K562 (cell line): ENCODE measurements at regions not wholly inside any gene's neighbourhood (a gene's known extent, or its start where the extent isn't known, plus 50 kb on each side); places are given as distances from the start of the nearest gene placed in this dataset.

Experiments
- ATAC-seq: fragments of 200-7000 bp; cut with Tn5 transposase; 3 replicates; pipeline ENCODE4 v1.9.1; 2020; ENCODE audit warnings: moderate library complexity
- BruUV-seq: library from RNA; stranded (reverse); fragments of 400-500 nt; replicated peaks from 2 replicates; lab custom pipeline; 2021; lab: Mats Ljungman, UMichigan
- CTCF ChIA-PET: fragments of 300-600 bp; formaldehyde crosslinking; extraction: SDS; loops from one replicate; lab custom pipeline; 2021; ENCODE audit warnings: low intra/inter-chr PET ratio; lab: Yijun Ruan, JAX
- POLR2A ChIA-PET: fragments of 300-600, 350-650 bp; sonication (Branson Sonifier 250); formaldehyde crosslinking; extraction: SDS; loops from one replicate; lab custom pipeline; 2021; ENCODE audit warnings: antibody characterized with exemption, inconsistent platforms; lab: Yijun Ruan, JAX
- DNase-seq, 4 experiments: peaks; one replicate each; pipeline versions ENCODE4 v3.0.0 to v3.0.0-alpha.2; 2011 to 2018; ENCODE audit warnings: low spot score in 3 of 4, mixed read lengths in 3 of 4; ENCODE audit errors: extremely low read depth in 1 of 4
- FAIRE-seq: peaks from 2 replicates; lab custom pipeline; 2011; peaks lifted over from hg19 to GRCh38; lab: Jason Lieb, UNC
- H2AFZ ChIP-seq: 2 replicates; pipeline ENCODE4 v1.6.0; 2011; ENCODE audit warnings: low read depth, low read length, control low read depth, inconsistent platforms
- H3K27ac ChIP-seq: fragments of 200-600 bp; 3 replicates; pipeline ENCODE4 v1.8.0; 2011; ENCODE audit warnings: low read depth, mild to moderate bottlenecking, control low read depth, inconsistent platforms, low read length, moderate library complexity, mixed read lengths; ENCODE audit errors: extremely low read depth
- H3K27me3 ChIP-seq, 2 experiments: fragments of 300-600 bp in 1 of 2; 2 replicates in 1 of 2; 3 replicates in 1 of 2; pipeline versions ENCODE4 v1.6.0 to v1.8.0; 2011; ENCODE audit warnings: inconsistent platforms in 2 of 2, low read length in 2 of 2, mild to moderate bottlenecking in 1 of 2, mixed read lengths in 1 of 2, moderate library complexity in 1 of 2; ENCODE audit not compliant: control insufficient read depth in 2 of 2, insufficient read depth in 2 of 2
- H3K36me3 ChIP-seq: fragments of 300-600 bp; 3 replicates; pipeline ENCODE4 v1.8.0; 2011; ENCODE audit warnings: mild to moderate bottlenecking, low read length, inconsistent platforms; ENCODE audit not compliant: control insufficient read depth, insufficient read depth
- H3K4me1 ChIP-seq, 2 experiments: fragments of 200-600 bp in 1 of 2; replicated peaks in 1 of 2; 2 replicates in 1 of 2; 3 replicates in 1 of 2; pipeline versions ENCODE4 v1.5.1 to v1.8.0; 2011; ENCODE audit warnings: inconsistent platforms in 2 of 2, low read length in 2 of 2, mild to moderate bottlenecking in 1 of 2, mixed read lengths in 1 of 2, moderate library complexity in 1 of 2; ENCODE audit not compliant: control insufficient read depth in 2 of 2, insufficient read depth in 2 of 2
- H3K4me2 ChIP-seq: 2 replicates; pipeline ENCODE4 v1.6.1; 2011; ENCODE audit warnings: low read length, control low read depth, inconsistent platforms, mixed read lengths; ENCODE audit not compliant: insufficient read depth
- H3K4me3 ChIP-seq: fragments of 200-600 bp; sonication (generic), shearing (Covaris generic); 2 replicates; pipeline ENCODE4 v1.5.1; 2016; ENCODE audit warnings: control low read depth, inconsistent platforms
- H3K79me2 ChIP-seq: fragments of 200-600 bp; 3 replicates; pipeline ENCODE4 v1.8.0; 2011; ENCODE audit warnings: low read length, inconsistent platforms; ENCODE audit not compliant: control insufficient read depth, insufficient read depth
- H3K9ac ChIP-seq, 2 experiments: 2 replicates each; pipeline versions ENCODE4 v1.6.0 to v1.6.1; 2011; ENCODE audit warnings: low read depth in 2 of 2, low read length in 2 of 2, control low read depth in 1 of 2, inconsistent platforms in 1 of 2, mild to moderate bottlenecking in 1 of 2, mixed read lengths in 1 of 2; ENCODE audit not compliant: insufficient read depth in 1 of 2
- H3K9me1 ChIP-seq: one replicate; pipeline ENCODE4 v1.6.0; 2011; ENCODE audit warnings: inconsistent platforms, mild to moderate bottlenecking, low read length, moderate library complexity; ENCODE audit not compliant: control insufficient read depth, insufficient read depth
- H3K9me3 ChIP-seq: replicated peaks from 2 replicates; pipeline ENCODE4 v1.5.1; 2011; ENCODE audit warnings: low read depth, low read length, inconsistent platforms; ENCODE audit not compliant: control insufficient read depth, insufficient read depth
- H4K20me1 ChIP-seq: replicated peaks from 2 replicates; pipeline ENCODE4 v1.6.1; 2011; ENCODE audit warnings: low read length, inconsistent platforms, mixed read lengths; ENCODE audit not compliant: control insufficient read depth, insufficient read depth
- CAMTA2 ChIP-seq: fragments of 250-450 bp; sonication (Bioruptor Pico); conservative IDR thresholded peaks from 2 replicates; pipeline ENCODE4 v1.5.1; 2022
- CBFA2T3 ChIP-seq: fragments of 450-650 bp; IDR thresholded peaks from 2 replicates; pipeline ENCODE4 v1.6.1; 2017
- CHAMP1 ChIP-seq: fragments of 450-650 bp; IDR thresholded peaks from 2 replicates; pipeline ENCODE4 v1.6.1; 2016; ENCODE audit warnings: mild to moderate bottlenecking
- JUNB ChIP-seq: fragments of 450-650 bp; formaldehyde crosslinking; conservative IDR thresholded peaks from 2 replicates; pipeline ENCODE4 v1.4.0; 2020; ENCODE audit warnings: mild to moderate bottlenecking
- MTA1 ChIP-seq: fragments of 450-650 bp; IDR thresholded peaks from 2 replicates; pipeline ENCODE4 v1.6.1; 2017; ENCODE audit warnings: borderline replicate concordance
- NCOA2 ChIP-seq, 2 experiments: fragments of 450-650 bp; IDR thresholded peaks; 2 replicates each; pipeline ENCODE4 v1.6.1; 2018; ENCODE audit warnings: mild to moderate bottlenecking in 2 of 2, moderate library complexity in 1 of 2; ENCODE audit not compliant: partially characterized antibody in 2 of 2
- PHB2 ChIP-seq: fragments of 450-650 bp; IDR thresholded peaks from 2 replicates; pipeline ENCODE4 v1.6.1; 2017; ENCODE audit warnings: low read depth
- TAL1 ChIP-seq: fragments of 450-650 bp; IDR thresholded peaks from 2 replicates; pipeline ENCODE4 v1.6.1; 2016; ENCODE audit warnings: mild to moderate bottlenecking
- TCF3 ChIP-seq: sonication (generic); formaldehyde crosslinking; IDR thresholded peaks from 2 replicates; pipeline ENCODE4 v1.4.0; 2020; ENCODE audit warnings: mild to moderate bottlenecking, missing genetic modification reagents
- WHSC1 ChIP-seq: IDR thresholded peaks from one replicate; pipeline ENCODE4 v1.6.1; 2012; ENCODE audit warnings: low read length, control low read depth, inconsistent platforms
- YY1 ChIP-seq, 3 experiments: IDR thresholded peaks; 2 replicates each; pipeline ENCODE4 v1.6.1; 2011; ENCODE audit warnings: low read length in 2 of 3, mild to moderate bottlenecking in 2 of 3, moderate library complexity in 2 of 3, borderline replicate concordance in 1 of 3, control low read depth in 1 of 3, low read depth in 1 of 3; ENCODE audit not compliant: insufficient read depth in 3 of 3, insufficient replicate concordance in 2 of 3, control insufficient read depth in 1 of 3, insufficient read length in 1 of 3; ENCODE audit errors: extremely low read depth in 1 of 3
- ZFP30 ChIP-seq: fragments of 250-450 bp; sonication (Bioruptor Pico); IDR thresholded peaks from 2 replicates; pipeline ENCODE4 v1.8.0; 2022; ENCODE audit warnings: moderate library complexity, mild to moderate bottlenecking, inconsistent platforms, borderline replicate concordance
- WGBS: fragments of 100-300 bp; shearing (Covaris generic); methylation state at CpG from one replicate; pipeline ENCODE4 v1.1.6; 2016; ENCODE audit warnings: low coverage, mixed read lengths; ENCODE audit not compliant: insufficient coverage; ENCODE audit errors: missing lambda C conversion rate; 5-methylcytosine and 5-hydroxymethylcytosine counted together
- in situ Hi-C: fragments of 300-500 bp; cut with MboI; formaldehyde crosslinking; loops from 4 replicates; pipeline ENCODE4 v1.15.0; 2018; ENCODE audit warnings: inconsistent platforms, mixed read lengths
- intact Hi-C: fragments of 100-400 bp; cut with micrococcal nuclease; formaldehyde crosslinking; loops from 2 replicates; pipeline ENCODE4 v1.14.2; 2022

GRCh38 chr2:195419033-195419432 lies 238.0 kb upstream of the SLC39A10 start:
- Histone ChIP-seq H2AFZ (peak overlapping the region; percentile 33; the same call in 1 of the 2 replicates), H3K27me3 (no peaks in the 10 kb centered on the region)
- intact Hi-C loops: no loop called here
- BruUV-seq: no TSS peak
- POLR2A ChIA-PET: no interaction called here
- FAIRE-seq: peak; percentile 42
- TF ChIP-seq CAMTA2 (CRISPR knock-in tag): no peak
- TF ChIP-seq WHSC1: no peak
- TF ChIP-seq ZFP30: no peak
- no peak for TF ChIP-seq JUNB (CRISPR knock-in tag)
- TF ChIP-seq YY1 (IDR thresholded peaks at IDR 0.05; ENCODE audit: borderline replicate concordance in 1 of 3, control insufficient read depth in 1 of 3, extremely low read depth in 1 of 3, insufficient read depth in 3 of 3, insufficient read length in 1 of 3, insufficient replicate concordance in 2 of 3, low read depth in 1 of 3, low read length in 2 of 3): peak in 1 of 3 experiments; percentile 65
- TF ChIP-seq TAL1: peak; percentile 11; the same call in 1 of the 2 replicates
- TF ChIP-seq PHB2: no peak
- peak; percentile 44; the same call in 1 of the 2 replicates for TF ChIP-seq CHAMP1
- no peak for TF ChIP-seq NCOA2 (IDR thresholded peaks at IDR 0.05; ENCODE audit: partially characterized antibody in 2 of 2)
- no peak for TF ChIP-seq MTA1
- TF ChIP-seq CBFA2T3: peak; percentile 52
- TF ChIP-seq TCF3 (CRISPR knock-in tag): 0 out of 2 replicates have a peak, but pooled peaks have one; percentile 16
- TF ChIP-seq, all 486 proteins: peak for 5
- peaks cover 0 to 3% of the 10 kb centered on the region in 2 experiments; a peak in 3 of 5 replicates for H3K4me1 ChIP-seq
- in situ Hi-C loops: no loop called here
- peak; percentile 77 for ATAC-seq
- H3K36me3 ChIP-seq: no peaks in the 10 kb centered on the region
- DNase-seq: peak; percentile 10 to 33 (median 17)
- no peaks in the 10 kb centered on the region for H3K9me3 ChIP-seq
- 65% methylated on average over 2 of the region's 2 CpGs for WGBS
- CTCF ChIA-PET: no interaction called here
- H4K20me1 ChIP-seq: no peaks in the 10 kb centered on the region
- H3K9me1 ChIP-seq: no peaks in the 10 kb centered on the region
- no peak overlapping the region for H3K4me2 ChIP-seq
- H3K4me3 ChIP-seq: no peak overlapping the region
- H3K9ac ChIP-seq: no peak overlapping the region
- H3K79me2 ChIP-seq: no peaks in the 10 kb centered on the region
- H3K27ac ChIP-seq: no peak overlapping the region
